Iris pigment epithelial cell (primary cell): ENCODE measurements at regions not wholly inside any gene's neighbourhood (a gene's known extent, or its start where the extent isn't known, plus 50 kb on each side); places are given as distances from the start of the nearest gene placed in this dataset.
"Not testable (repeated sequence)": the region's sequence is repeated elsewhere in the genome, so short reads cannot be mapped to it uniquely, and the experiment has no call there.

Experiments
- DNase-seq: peaks from one replicate; pipeline ENCODE4 v3.0.0-alpha.2; 2011; ENCODE audit warnings: low read depth

- DNase-seq, result not testable (repeated sequence)
Observed at GRCh38 chr22:48911647-48912046, 916.0 kb downstream of the BRD1 start.

GRCh38 chr22:48911067-48911466, 916.6 kb downstream of the BRD1 start:
- DNase-seq, result not testable (repeated sequence)

- no peak for DNase-seq
Observed at GRCh38 chr22:48908547-48908946, 919.1 kb downstream of the BRD1 start.

GRCh38 chr22:48907591-48907990, 920.1 kb downstream of the BRD1 start:
- DNase-seq, result no peak

GRCh38 chr22:48906216-48906835, 921.3 kb downstream of the BRD1 start:
- no peak for DNase-seq

- no peak for DNase-seq
Observed at GRCh38 chr22:48905206-48905975, 922.3 kb downstream of the BRD1 start.

GRCh38 chr22:48902983-48903650, 924.6 kb downstream of the BRD1 start:
- DNase-seq, result no peak

GRCh38 chr22:48902001-48902869, 925.4 kb downstream of the BRD1 start:
- DNase-seq, result no peak

GRCh38 chr22:48901324-48901723, 926.3 kb downstream of the BRD1 start:
- DNase-seq, result no peak

GRCh38 chr22:48900626-48901025, 927.0 kb downstream of the BRD1 start:
- no peak for DNase-seq

GRCh38 chr22:48900327-48900597, 927.4 kb downstream of the BRD1 start:
- DNase-seq, result no peak

GRCh38 chr22:48899523-48900326, 927.9 kb downstream of the BRD1 start:
- DNase-seq, result no peak

GRCh38 chr22:48898524-48899250, 929.0 kb downstream of the BRD1 start:
- DNase-seq, result no peak

- no peak for DNase-seq
Observed at GRCh38 chr22:48897645-48898370, 929.9 kb downstream of the BRD1 start.

GRCh38 chr22:48896766-48897644, 930.7 kb downstream of the BRD1 start:
- no peak for DNase-seq

- no peak for DNase-seq
Observed at GRCh38 chr22:48895831-48896765, 931.6 kb downstream of the BRD1 start.

- no peak for DNase-seq
Observed at GRCh38 chr22:48895336-48895735, 932.3 kb downstream of the BRD1 start.

GRCh38 chr22:48894804-48895250, 932.8 kb downstream of the BRD1 start:
- no peak for DNase-seq
